Keratinocyte (primary cell): ENCODE measurements at regions not wholly inside any gene's neighbourhood (a gene's known extent, or its start where the extent isn't known, plus 50 kb on each side); places are given as distances from the start of the nearest gene placed in this dataset.

Source experiments
- DNase-seq: peaks from one replicate; pipeline ENCODE4 v3.0.0-alpha.2; 2011; ENCODE audit warnings: low read depth, missing footprints, low spot score
- FAIRE-seq: peaks from 2 replicates; lab custom pipeline; 2011; peaks lifted over from hg19 to GRCh38; lab: Jason Lieb, UNC
- H2AFZ ChIP-seq: 2 replicates; pipeline ENCODE4 v1.6.0; 2012; ENCODE audit warnings: low read length, control low read depth, inconsistent platforms; ENCODE audit not compliant: control insufficient read depth
- H3K27ac ChIP-seq: 2 replicates; pipeline ENCODE4 v1.5.1; 2011; ENCODE audit warnings: low read length; ENCODE audit not compliant: control insufficient read depth, insufficient read depth
- H3K27me3 ChIP-seq: 3 replicates; pipeline ENCODE4 v1.6.0; 2011; ENCODE audit warnings: low read length; ENCODE audit not compliant: control insufficient read depth, insufficient read depth; ENCODE audit errors: extremely low read depth
- H3K36me3 ChIP-seq, 2 experiments: 2 replicates in 1 of 2; 3 replicates in 1 of 2; pipeline ENCODE4 v1.5.1; 2011; ENCODE audit warnings: low read length in 2 of 2, mild to moderate bottlenecking in 1 of 2; ENCODE audit not compliant: control insufficient read depth in 2 of 2, insufficient read depth in 2 of 2; ENCODE audit errors: extremely low read depth in 1 of 2
- H3K4me1 ChIP-seq: 3 replicates; pipeline ENCODE4 v1.5.1; 2011; ENCODE audit warnings: low read length; ENCODE audit not compliant: control insufficient read depth, insufficient read depth; ENCODE audit errors: extremely low read depth
- H3K4me2 ChIP-seq: 3 replicates; pipeline ENCODE4 v1.6.0; 2011; ENCODE audit warnings: low read depth, low read length; ENCODE audit not compliant: control insufficient read depth, insufficient read depth; ENCODE audit errors: extremely low read depth
- H3K4me3 ChIP-seq, 3 experiments: fragments of 200-600 bp in 1 of 3; sonication (generic) in 1 of 3; 2 replicates in 2 of 3; 3 replicates in 1 of 3; pipeline ENCODE4 v1.5.1; 2011 to 2016; ENCODE audit warnings: low read length in 3 of 3, mild to moderate bottlenecking in 3 of 3, control low read depth in 2 of 3, inconsistent platforms in 1 of 3, low read depth in 1 of 3, mixed read lengths in 1 of 3, mixed run types in 1 of 3, moderate library complexity in 1 of 3; ENCODE audit not compliant: control insufficient read depth in 2 of 3, insufficient read depth in 2 of 3; ENCODE audit errors: extremely low read depth in 1 of 3
- H3K79me2 ChIP-seq: 2 replicates; pipeline ENCODE4 v1.6.0; 2012; ENCODE audit warnings: low read length; ENCODE audit not compliant: control insufficient read depth, insufficient read depth
- H3K9ac ChIP-seq: 3 replicates; pipeline ENCODE4 v1.6.0; 2011; ENCODE audit warnings: low read length; ENCODE audit not compliant: control insufficient read depth, insufficient read depth; ENCODE audit errors: extremely low read depth
- H3K9me1 ChIP-seq: 3 replicates; pipeline ENCODE4 v1.6.0; 2011; ENCODE audit warnings: low read length; ENCODE audit not compliant: control insufficient read depth, insufficient read depth; ENCODE audit errors: extremely low read depth
- H3K9me3 ChIP-seq: 2 replicates; pipeline ENCODE4 v1.5.1; 2012; ENCODE audit warnings: low read depth, low read length; ENCODE audit not compliant: control insufficient read depth
- H4K20me1 ChIP-seq: 3 replicates; pipeline ENCODE4 v1.6.0; 2011; ENCODE audit warnings: low read length; ENCODE audit not compliant: control insufficient read depth, insufficient read depth; ENCODE audit errors: extremely low read depth
- EZH2 ChIP-seq: IDR thresholded peaks from one replicate; pipeline ENCODE4 v1.6.1; 2012; ENCODE audit warnings: inconsistent platforms, mild to moderate bottlenecking, low read length, moderate library complexity
- dilution Hi-C: fragments of 300-500 bp; cut with MboI; formaldehyde crosslinking; loops from one replicate; pipeline ENCODE4 v1.7.0; 2020; ENCODE audit warnings: low sequenced_read_pairs; ENCODE audit not compliant: extremely low pct_ligation_motif_present
- TF ChIP-seq, protein P1 (sequence below), 3 experiments: IDR thresholded peaks in 1 of 3; conservative IDR thresholded peaks in 1 of 3; optimal IDR thresholded peaks in 1 of 3; 2 replicates in 2 of 3; 3 replicates in 1 of 3; pipeline versions ENCODE3 to v1.5.1; 2011; ENCODE audit warnings: low read length in 3 of 3, mild to moderate bottlenecking in 3 of 3, moderate library complexity in 2 of 3, control low read depth in 1 of 3, inconsistent platforms in 1 of 3; ENCODE audit not compliant: insufficient read depth in 2 of 3; ENCODE audit errors: extremely low read depth in 1 of 3

DNA sequence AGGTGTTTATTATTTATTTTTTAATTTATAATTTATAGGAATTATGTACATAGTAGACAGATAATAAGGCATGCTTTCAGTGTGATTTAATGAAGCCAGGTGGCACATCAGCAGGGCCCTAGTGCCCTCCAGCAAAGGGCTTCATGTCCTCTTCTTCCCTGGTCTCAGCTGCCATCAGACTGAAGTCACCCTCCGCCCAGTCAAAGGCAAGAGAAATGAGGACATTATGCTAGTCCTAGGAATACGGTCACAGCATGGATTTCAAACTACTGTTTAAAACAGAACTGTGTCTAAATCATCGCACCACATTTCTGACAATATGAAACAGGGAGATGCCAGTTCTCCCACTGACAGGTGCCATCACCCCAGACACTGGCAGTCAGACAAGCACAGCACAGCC, 168.1 kb downstream of the SEC16B start:
- Histone ChIP-seq H3K4me2 (no peak overlapping the region), H2AFZ (no peak overlapping the region), H3K9me1 (no peaks in the 10 kb centered on the region), H3K27me3 (peaks cover 6% of the 10 kb centered on the region), H3K27ac (no peak overlapping the region), H3K4me1 (peaks cover 5% of the 10 kb centered on the region), H3K36me3 (no peaks in the 10 kb centered on the region), H4K20me1 (no peaks in the 10 kb centered on the region), H3K9me3 (peaks cover 2% of the 10 kb centered on the region), H3K79me2 (no peaks in the 10 kb centered on the region), H3K9ac (no peak overlapping the region), H3K4me3 (no peak overlapping the region)
- no peak for FAIRE-seq
- dilution Hi-C loops = no loop called here
- no peak for DNase-seq
- no peak for TF ChIP-seq EZH2
- TF ChIP-seq, protein P1, sequence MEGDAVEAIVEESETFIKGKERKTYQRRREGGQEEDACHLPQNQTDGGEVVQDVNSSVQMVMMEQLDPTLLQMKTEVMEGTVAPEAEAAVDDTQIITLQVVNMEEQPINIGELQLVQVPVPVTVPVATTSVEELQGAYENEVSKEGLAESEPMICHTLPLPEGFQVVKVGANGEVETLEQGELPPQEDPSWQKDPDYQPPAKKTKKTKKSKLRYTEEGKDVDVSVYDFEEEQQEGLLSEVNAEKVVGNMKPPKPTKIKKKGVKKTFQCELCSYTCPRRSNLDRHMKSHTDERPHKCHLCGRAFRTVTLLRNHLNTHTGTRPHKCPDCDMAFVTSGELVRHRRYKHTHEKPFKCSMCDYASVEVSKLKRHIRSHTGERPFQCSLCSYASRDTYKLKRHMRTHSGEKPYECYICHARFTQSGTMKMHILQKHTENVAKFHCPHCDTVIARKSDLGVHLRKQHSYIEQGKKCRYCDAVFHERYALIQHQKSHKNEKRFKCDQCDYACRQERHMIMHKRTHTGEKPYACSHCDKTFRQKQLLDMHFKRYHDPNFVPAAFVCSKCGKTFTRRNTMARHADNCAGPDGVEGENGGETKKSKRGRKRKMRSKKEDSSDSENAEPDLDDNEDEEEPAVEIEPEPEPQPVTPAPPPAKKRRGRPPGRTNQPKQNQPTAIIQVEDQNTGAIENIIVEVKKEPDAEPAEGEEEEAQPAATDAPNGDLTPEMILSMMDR (optimal IDR thresholded peaks at IDR 0.05 in 1 of 3, IDR thresholded peaks at IDR 0.05 in 1 of 3, conservative IDR thresholded peaks at IDR 0.05 in 1 of 3; ENCODE audit: extremely low read depth in 1 of 3, insufficient read depth in 2 of 3, low read length in 3 of 3) = no peak

DNA sequence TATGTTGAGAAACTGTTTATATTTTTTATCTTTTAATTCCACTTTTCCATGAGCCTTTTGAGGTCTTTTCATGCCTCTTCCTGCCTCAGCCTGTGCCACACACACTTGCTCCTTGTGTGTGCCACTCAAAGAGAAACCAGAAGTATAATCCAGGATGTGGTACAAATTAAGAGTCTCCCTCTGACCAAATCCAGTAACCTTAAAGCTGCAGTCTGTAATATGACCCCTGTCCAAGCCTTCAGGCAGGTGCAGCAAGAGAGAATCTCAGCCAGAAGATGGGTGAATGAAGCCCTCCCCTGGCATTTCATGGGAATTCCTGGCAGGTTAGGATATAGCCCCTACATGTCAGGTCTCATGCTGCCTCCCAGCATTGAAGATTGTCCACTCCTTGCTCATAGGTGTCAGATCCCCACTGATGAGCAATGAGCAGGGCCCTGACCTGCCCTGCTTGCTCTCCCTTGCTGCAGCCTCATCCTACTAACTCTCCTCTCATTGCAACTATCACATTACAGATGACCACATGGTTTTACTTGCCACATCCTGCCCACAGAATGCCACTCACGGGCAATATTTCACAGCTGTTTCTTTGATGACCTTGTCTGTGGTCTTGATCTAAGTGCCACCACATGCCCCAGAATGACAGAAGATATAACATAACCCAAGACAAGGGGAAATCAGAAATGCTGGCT, 169.3 kb downstream of the SEC16B start:
- peak; percentile 35 for DNase-seq

More for the DNA sequence above, 169.3 kb downstream of the SEC16B start:
- no peak for TF ChIP-seq EZH2
- TF ChIP-seq, protein P1 (optimal IDR thresholded peaks at IDR 0.05 in 1 of 3, IDR thresholded peaks at IDR 0.05 in 1 of 3, conservative IDR thresholded peaks at IDR 0.05 in 1 of 3; ENCODE audit: extremely low read depth in 1 of 3, insufficient read depth in 2 of 3, low read length in 3 of 3) = no peak
- Histone ChIP-seq H3K27ac (no peak overlapping the region), H4K20me1 (no peaks in the 10 kb centered on the region), H3K9me1 (no peaks in the 10 kb centered on the region), H3K27me3 (peaks cover 6% of the 10 kb centered on the region), H3K4me3 (no peak overlapping the region), H3K4me1 (peaks cover 5% of the 10 kb centered on the region), H3K9ac (no peak overlapping the region), H2AFZ (no peak overlapping the region), H3K79me2 (no peaks in the 10 kb centered on the region), H3K4me2 (no peak overlapping the region), H3K9me3 (peaks cover 2% of the 10 kb centered on the region), H3K36me3 (no peaks in the 10 kb centered on the region)
- dilution Hi-C loops = no loop called here
- peak; percentile 29 for FAIRE-seq
